IMR-90 (cell line): ENCODE measurements at regions not wholly inside any gene's neighbourhood (a gene's known extent, or its start where the extent isn't known, plus 50 kb on each side); places are given as distances from the start of the nearest gene placed in this dataset.
"Not testable (repeated sequence)": the region's sequence is repeated elsewhere in the genome, so short reads cannot be mapped to it uniquely, and the experiment has no call there.

ENCODE experiments used
- ATAC-seq: fragments of 200-7000 bp; cut with Tn5 transposase; 2 replicates; pipeline ENCODE4 v1.9.1; 2020; ENCODE audit warnings: low read depth, mild to moderate bottlenecking, moderate library complexity
- BruUV-seq: library from RNA; stranded (reverse); fragments of 400-500 nt; replicated peaks from 2 replicates; lab custom pipeline; 2021; lab: Mats Ljungman, UMichigan
- CTCF ChIA-PET: fragments of 300-600 bp; formaldehyde crosslinking; extraction: SDS; loops from one replicate; lab custom pipeline; 2021; ENCODE audit warnings: antibody characterized with exemption; lab: Yijun Ruan, JAX
- POLR2A ChIA-PET: fragments of 300-600 bp; sonication (Branson Sonifier 250); formaldehyde crosslinking; loops from one replicate; lab custom pipeline; 2022; ENCODE audit warnings: antibody characterized with exemption; ENCODE audit not compliant: unreplicated experiment; lab: Charles Lee
- DNase-seq: peaks from one replicate; pipeline ENCODE4 v3.0.0; 2013
- H2AFZ ChIP-seq: replicated peaks from 2 replicates; pipeline ENCODE3; 2013; ENCODE audit warnings: low read length, mild to moderate bottlenecking; ENCODE audit not compliant: poor library complexity
- H2AK5ac ChIP-seq: 2 replicates; pipeline ENCODE4 v1.6.1; 2013; ENCODE audit warnings: low read depth, low read length, inconsistent platforms
- H2AK9ac ChIP-seq: replicated peaks from 2 replicates; pipeline ENCODE3; 2013; ENCODE audit warnings: mild to moderate bottlenecking, low read depth, low read length, moderate library complexity; ENCODE audit not compliant: poor library complexity
- H2BK120ac ChIP-seq: 2 replicates; pipeline ENCODE4 v1.6.1; 2013; ENCODE audit warnings: low read depth, low read length, inconsistent platforms
- H2BK15ac ChIP-seq: 3 replicates; pipeline ENCODE4 v1.6.1; 2013; ENCODE audit warnings: low read depth, low read length, inconsistent platforms
- H2BK20ac ChIP-seq: 2 replicates; pipeline ENCODE4 v1.6.1; 2013; ENCODE audit warnings: low read depth, mild to moderate bottlenecking, inconsistent platforms, low read length, moderate library complexity
- H2BK5ac ChIP-seq: 2 replicates; pipeline ENCODE4 v1.6.1; 2013; ENCODE audit warnings: mild to moderate bottlenecking, low read depth, low read length, inconsistent platforms; ENCODE audit not compliant: poor library complexity, severe bottlenecking
- H3K14ac ChIP-seq: replicated peaks from 2 replicates; pipeline ENCODE4 v1.6.1; 2013; ENCODE audit warnings: low read depth, low read length, inconsistent platforms
- H3K18ac ChIP-seq: 2 replicates; pipeline ENCODE4 v1.6.1; 2013; ENCODE audit warnings: low read depth, low read length, control low read depth
- H3K23ac ChIP-seq: 2 replicates; pipeline ENCODE4 v1.6.1; 2013; ENCODE audit warnings: low read depth, low read length, inconsistent platforms
- H3K27ac ChIP-seq: 2 replicates; pipeline ENCODE4 v1.5.1; 2013; ENCODE audit warnings: mild to moderate bottlenecking, control low read depth, low read length; ENCODE audit not compliant: insufficient read depth
- H3K27me3 ChIP-seq: 2 replicates; pipeline ENCODE4 v1.6.1; 2013; ENCODE audit warnings: low read length; ENCODE audit not compliant: control insufficient read depth, insufficient read depth
- H3K36me3 ChIP-seq: 2 replicates; pipeline ENCODE4 v1.6.1; 2013; ENCODE audit warnings: low read length, mixed read lengths; ENCODE audit not compliant: control insufficient read depth, insufficient read depth
- H3K4ac ChIP-seq: 2 replicates; pipeline ENCODE4 v1.6.1; 2013; ENCODE audit warnings: low read depth, low read length, inconsistent platforms
- H3K4me1 ChIP-seq: 2 replicates; pipeline ENCODE4 v1.6.1; 2013; ENCODE audit warnings: low read length, mixed read lengths; ENCODE audit not compliant: control insufficient read depth, insufficient read depth
- H3K4me2 ChIP-seq: 2 replicates; pipeline ENCODE4 v1.6.1; 2013; ENCODE audit warnings: low read depth, mild to moderate bottlenecking, control low read depth, low read length, moderate library complexity
- H3K4me3 ChIP-seq: 2 replicates; pipeline ENCODE4 v1.5.1; 2013; ENCODE audit warnings: low read depth, mild to moderate bottlenecking, control low read depth, low read length, moderate library complexity; ENCODE audit not compliant: insufficient read depth
- H3K56ac ChIP-seq: 2 replicates; pipeline ENCODE4 v1.6.1; 2013; ENCODE audit warnings: low read length, inconsistent platforms; ENCODE audit not compliant: insufficient read depth; ENCODE audit errors: extremely low read depth
- H3K79me1 ChIP-seq, 2 experiments: 2 replicates each; pipeline ENCODE4 v1.6.1; 2013; ENCODE audit warnings: low read length in 2 of 2, inconsistent platforms in 1 of 2, low read depth in 1 of 2
- H3K9ac ChIP-seq: 2 replicates; pipeline ENCODE4 v1.6.1; 2013; ENCODE audit warnings: low read depth, low read length, control low read depth
- H3K9me1 ChIP-seq: 2 replicates; pipeline ENCODE4 v1.6.1; 2013; ENCODE audit warnings: low read length, inconsistent platforms; ENCODE audit not compliant: insufficient read depth
- H3K9me3 ChIP-seq: 2 replicates; pipeline ENCODE4 v1.6.1; 2013; ENCODE audit warnings: low read length; ENCODE audit not compliant: control insufficient read depth, insufficient read depth
- H4K20me1 ChIP-seq: 2 replicates; pipeline ENCODE4 v1.6.1; 2013; ENCODE audit warnings: low read length, inconsistent platforms; ENCODE audit not compliant: insufficient read depth
- H4K5ac ChIP-seq: 2 replicates; pipeline ENCODE4 v1.6.1; 2013; ENCODE audit warnings: mild to moderate bottlenecking, low read depth, low read length, control low read depth
- H4K8ac ChIP-seq, 2 experiments: 2 replicates each; pipeline ENCODE4 v1.6.1; 2013; ENCODE audit warnings: low read depth in 2 of 2, low read length in 2 of 2, control low read depth in 1 of 2, inconsistent platforms in 1 of 2
- H4K91ac ChIP-seq: 2 replicates; pipeline ENCODE4 v1.6.1; 2013; ENCODE audit warnings: low read depth, low read length, inconsistent platforms; ENCODE audit not compliant: insufficient read depth
- WGBS, 2 experiments: methylation state at CpG; one replicate each; pipeline versions ENCODE4 v1.1.5 to v1.1.7; 2013; ENCODE audit warnings: missing lambda C conversion rate in 2 of 2; ENCODE audit not compliant: insufficient read length in 1 of 2; ENCODE audit errors: extremely low coverage in 2 of 2; 5-methylcytosine and 5-hydroxymethylcytosine counted together
- dilution Hi-C: fragments of 300-500 bp; cut with HindIII; formaldehyde crosslinking; loops from one replicate; pipeline ENCODE4 v1.14.3; 2018; ENCODE audit warnings: low sequenced_read_pairs; ENCODE audit not compliant: unreplicated experiment
- in situ Hi-C: fragments of 300-500 bp; cut with MboI; formaldehyde crosslinking; loops from 3 replicates; pipeline ENCODE4 v1.14.3; 2019; ENCODE audit warnings: low sequenced_read_pairs, inconsistent platforms, mixed read lengths
- intact Hi-C: fragments of 100-400 bp; cut with micrococcal nuclease; formaldehyde crosslinking; loops from 2 replicates; pipeline ENCODE4 v1.10.0; 2022

- BruUV-seq, H4K8ac ChIP-seq, H3K36me3 ChIP-seq, CTCF ChIA-PET, H3K4me3 ChIP-seq, in situ Hi-C loops, H3K14ac ChIP-seq, DNase-seq, H2BK120ac ChIP-seq, H4K91ac ChIP-seq, H2AK5ac ChIP-seq, H3K18ac ChIP-seq, H3K56ac ChIP-seq, H4K5ac ChIP-seq, POLR2A ChIA-PET, H2AK9ac ChIP-seq, H3K27ac ChIP-seq, H2AFZ ChIP-seq, H3K4me1 ChIP-seq, H2BK20ac ChIP-seq, H3K79me1 ChIP-seq, H3K9ac ChIP-seq, dilution Hi-C loops, H3K4ac ChIP-seq, H3K23ac ChIP-seq, H3K9me1 ChIP-seq, ATAC-seq, H4K20me1 ChIP-seq, intact Hi-C loops, H3K4me2 ChIP-seq, H3K27me3 ChIP-seq, H2BK15ac ChIP-seq, H2BK5ac ChIP-seq: not testable (repeated sequence)
- H3K9me3 ChIP-seq, result peaks cover 10% of the 10 kb centered on the region
- WGBS, 2 experiments, result 77% methylated on average over 3 of the region's 5 CpGs; no CpG with 5 or more reads in 1 of the 2 experiments
Measured at GRCh38 chr16:60636636-60637035, 1399.6 kb downstream of the CDH8 start.
